B cell (primary cell): ENCODE measurements at regions not wholly inside any gene's neighbourhood (a gene's known extent, or its start where the extent isn't known, plus 50 kb on each side); places are given as distances from the start of the nearest gene placed in this dataset.
"Not testable (repeated sequence)": the region's sequence is repeated elsewhere in the genome, so short reads cannot be mapped to it uniquely, and the experiment has no call there.

Experiments
- ATAC-seq: fragments of 200-7000 bp; cut with Tn5 transposase; one replicate; pipeline ENCODE4 v1.10.0; 2021; ENCODE audit warnings: low read depth, mild to moderate bottlenecking, moderate number of reproducible peaks, moderate library complexity
- CTCF ChIA-PET: fragments of 350-600 bp; sonication (Branson Sonifier 250); formaldehyde crosslinking; loops from one replicate; lab custom pipeline; 2021; ENCODE audit warnings: antibody characterized with exemption, inconsistent platforms; lab: Charles Lee
- POLR2A ChIA-PET: fragments of 350-600 bp; sonication (Branson Sonifier 250); formaldehyde crosslinking; loops from one replicate; lab custom pipeline; 2021; ENCODE audit warnings: antibody characterized with exemption; lab: Charles Lee
- DNase-seq: peaks from one replicate; pipeline ENCODE4 v3.0.0; 2013
- H2AFZ ChIP-seq: 2 replicates; pipeline ENCODE4 v1.6.1; 2012; ENCODE audit warnings: mild to moderate bottlenecking, low read depth, low read length; ENCODE audit not compliant: insufficient read depth, poor library complexity, severe bottlenecking
- H3K27ac ChIP-seq, 2 donors: 1 replicate in 1 of 2; 2 replicates in 1 of 2; pipeline ENCODE4 v1.5.1; 2012 to 2013; ENCODE audit warnings: low read length in 2 of 2, mild to moderate bottlenecking in 2 of 2, moderate library complexity in 1 of 2
- H3K27me3 ChIP-seq, 4 experiments: fragments of 200-600 bp in 1 of 4; sonication (generic) in 1 of 4; replicated peaks in 1 of 4; 1 replicate in 2 of 4; 2 replicates in 2 of 4; pipeline versions ENCODE4 v1.6.1 to v1.7.0; 2013 to 2016; ENCODE audit warnings: low read length in 3 of 4, mild to moderate bottlenecking in 2 of 4, mixed read lengths in 1 of 4, moderate library complexity in 1 of 4; ENCODE audit not compliant: insufficient read depth in 4 of 4, control insufficient read depth in 3 of 4; ENCODE audit errors: control extremely low read depth in 1 of 4
- H3K36me3 ChIP-seq, 2 experiments: replicated peaks in 1 of 2; 1 replicate in 1 of 2; 2 replicates in 1 of 2; pipeline versions ENCODE4 v1.6.1 to v1.7.1; 2013; ENCODE audit warnings: low read length in 1 of 2; ENCODE audit not compliant: insufficient read depth in 2 of 2, control insufficient read depth in 1 of 2; ENCODE audit errors: control extremely low read depth in 1 of 2, extremely low read depth in 1 of 2
- H3K4me1 ChIP-seq, 2 donors: fragments of 200-600 bp in 1 of 2; sonication (generic) in 1 of 2; 1 replicate in 1 of 2; 2 replicates in 1 of 2; pipeline versions ENCODE4 v1.5.1 to v1.6.1; 2013 to 2017; ENCODE audit warnings: low read length in 2 of 2; ENCODE audit not compliant: control insufficient read depth in 2 of 2, insufficient read depth in 2 of 2
- H3K4me2 ChIP-seq: replicated peaks from 2 replicates; pipeline ENCODE3; 2012; ENCODE audit warnings: mild to moderate bottlenecking, low read depth, low read length; ENCODE audit not compliant: poor library complexity, severe bottlenecking
- H3K4me3 ChIP-seq, 5 experiments: fragments of 200-600 bp in 1 of 5; sonication (generic) in 1 of 5; 1 replicate in 3 of 5; 2 replicates in 2 of 5; pipeline versions ENCODE4 v1.5.1 to v1.7.0; 2011 to 2016; ENCODE audit warnings: low read length in 4 of 5, mild to moderate bottlenecking in 4 of 5, low read depth in 2 of 5, control low read depth in 1 of 5, moderate library complexity in 1 of 5; ENCODE audit not compliant: insufficient read depth in 1 of 5; ENCODE audit errors: control extremely low read depth in 1 of 5, extremely low read depth in 1 of 5
- H3K79me2 ChIP-seq: fragments of 200-600 bp; sonication (generic); one replicate; pipeline ENCODE4 v1.6.0; 2016; ENCODE audit warnings: low read length; ENCODE audit not compliant: control insufficient read depth, insufficient read depth
- H3K9ac ChIP-seq: fragments of 200-600 bp; sonication (generic); 2 replicates; pipeline ENCODE4 v1.6.1; 2017; ENCODE audit warnings: mild to moderate bottlenecking, low read length, moderate library complexity
- H3K9me3 ChIP-seq, 3 donors: one replicate each; pipeline versions ENCODE4 v1.6.1 to v1.7.1; 2013; ENCODE audit warnings: low read length in 2 of 3; ENCODE audit not compliant: control insufficient read depth in 2 of 3, insufficient read depth in 1 of 3; ENCODE audit errors: control extremely low read depth in 1 of 3
- H4K20me1 ChIP-seq: 2 replicates; pipeline ENCODE4 v1.6.0; 2012; ENCODE audit warnings: mild to moderate bottlenecking, low read length; ENCODE audit not compliant: insufficient read depth, control insufficient read depth, poor library complexity, severe bottlenecking
- H3K27ac Mint-ChIP-seq: one replicate; pipeline ENCODE4 v1.8.0; 2021; ENCODE audit warnings: mixed read lengths
- H3K27me3 Mint-ChIP-seq: one replicate; pipeline ENCODE4 v1.8.0; 2021; ENCODE audit warnings: mixed read lengths
- H3K4me1 Mint-ChIP-seq: one replicate; pipeline ENCODE4 v1.8.0; 2021; ENCODE audit warnings: mixed read lengths
- H3K4me3 Mint-ChIP-seq: one replicate; pipeline ENCODE4 v1.8.0; 2021; ENCODE audit warnings: mixed read lengths
- H3K9me3 Mint-ChIP-seq: one replicate; pipeline ENCODE4 v1.8.0; 2022; ENCODE audit warnings: mixed read lengths; ENCODE audit not compliant: insufficient read depth
- EZH2 ChIP-seq: IDR thresholded peaks from 2 replicates; pipeline ENCODE4 v1.6.1; 2012; ENCODE audit warnings: borderline replicate concordance, low read depth, mild to moderate bottlenecking, moderate library complexity, low read length; ENCODE audit not compliant: insufficient read depth, poor library complexity, severe bottlenecking
- WGBS: methylation state at CpG from one replicate; pipeline ENCODE4 v1.1.5; 2013; ENCODE audit warnings: missing lambda C conversion rate; ENCODE audit not compliant: insufficient coverage; 5-methylcytosine and 5-hydroxymethylcytosine counted together
- intact Hi-C: fragments of 100-400 bp; cut with micrococcal nuclease; formaldehyde crosslinking; loops from one replicate; pipeline ENCODE4 v1.10.0; 2022
- TF ChIP-seq, protein P1 (sequence below): fragments of 200-600 bp; IDR thresholded peaks from one replicate; pipeline ENCODE4 v1.8.0; 2022; ENCODE audit warnings: antibody characterized with exemption, mild to moderate bottlenecking

- intact Hi-C loops, result no loop called here
- H3K4me2 ChIP-seq, result no peak overlapping the region
- no peak overlapping the region for H2AFZ ChIP-seq
- ChIA-PET CTCF (no interaction called here), POLR2A (no interaction called here)
- Mint-ChIP-seq H3K27ac (no peak overlapping the region), H3K4me3 (no peak overlapping the region), H3K4me1 (no peaks in the 10 kb centered on the region), H3K27me3 (no peaks in the 10 kb centered on the region), H3K9me3 (peaks cover 3% of the 10 kb centered on the region)
- TF ChIP-seq, protein P1, sequence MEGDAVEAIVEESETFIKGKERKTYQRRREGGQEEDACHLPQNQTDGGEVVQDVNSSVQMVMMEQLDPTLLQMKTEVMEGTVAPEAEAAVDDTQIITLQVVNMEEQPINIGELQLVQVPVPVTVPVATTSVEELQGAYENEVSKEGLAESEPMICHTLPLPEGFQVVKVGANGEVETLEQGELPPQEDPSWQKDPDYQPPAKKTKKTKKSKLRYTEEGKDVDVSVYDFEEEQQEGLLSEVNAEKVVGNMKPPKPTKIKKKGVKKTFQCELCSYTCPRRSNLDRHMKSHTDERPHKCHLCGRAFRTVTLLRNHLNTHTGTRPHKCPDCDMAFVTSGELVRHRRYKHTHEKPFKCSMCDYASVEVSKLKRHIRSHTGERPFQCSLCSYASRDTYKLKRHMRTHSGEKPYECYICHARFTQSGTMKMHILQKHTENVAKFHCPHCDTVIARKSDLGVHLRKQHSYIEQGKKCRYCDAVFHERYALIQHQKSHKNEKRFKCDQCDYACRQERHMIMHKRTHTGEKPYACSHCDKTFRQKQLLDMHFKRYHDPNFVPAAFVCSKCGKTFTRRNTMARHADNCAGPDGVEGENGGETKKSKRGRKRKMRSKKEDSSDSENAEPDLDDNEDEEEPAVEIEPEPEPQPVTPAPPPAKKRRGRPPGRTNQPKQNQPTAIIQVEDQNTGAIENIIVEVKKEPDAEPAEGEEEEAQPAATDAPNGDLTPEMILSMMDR, result no peak
- TF ChIP-seq EZH2, result no peak
- no peaks in the 10 kb centered on the region for H3K9me3 ChIP-seq
- no peak overlapping the region for H3K4me3 ChIP-seq
- H3K27ac ChIP-seq, result no peak overlapping the region
- H3K4me1 ChIP-seq, result no peaks in the 10 kb centered on the region
- H3K27me3 ChIP-seq, result no peaks in the 10 kb centered on the region
- no peaks in the 10 kb centered on the region for H4K20me1 ChIP-seq
- DNase-seq (no peak), ATAC-seq (no peak)
- H3K36me3 ChIP-seq, result no peaks in the 10 kb centered on the region
- no peak overlapping the region for H3K9ac ChIP-seq
- no peaks in the 10 kb centered on the region for H3K79me2 ChIP-seq
Measured at GRCh38 chr4:93947286-93947685, 118.7 kb downstream of the ATOH1 start.

GRCh38 chr4:93950239-93950638 is 121.7 kb downstream of the ATOH1 start:
- H3K4me1 Mint-ChIP-seq, H3K4me3 Mint-ChIP-seq, H3K4me2 ChIP-seq, CTCF ChIA-PET, POLR2A ChIA-PET, H3K36me3 ChIP-seq, H3K79me2 ChIP-seq, H3K27me3 Mint-ChIP-seq, H2AFZ ChIP-seq, DNase-seq, H3K27me3 ChIP-seq, H3K27ac ChIP-seq, H3K9me3 Mint-ChIP-seq, H3K9ac ChIP-seq, H3K4me1 ChIP-seq, ATAC-seq, H3K4me3 ChIP-seq, H4K20me1 ChIP-seq, H3K27ac Mint-ChIP-seq, intact Hi-C loops, H3K9me3 ChIP-seq: not testable (repeated sequence)
- WGBS, result no CpG with 5 or more reads among the region's 4 CpGs
